CD4-positive, alpha-beta T cell (primary cell): ENCODE measurements at regions not wholly inside any gene's neighbourhood (a gene's known extent, or its start where the extent isn't known, plus 50 kb on each side); places are given as distances from the start of the nearest gene placed in this dataset.

Source experiments
- ATAC-seq: fragments of 200-7000 bp; cut with Tn5 transposase; one replicate; pipeline ENCODE4 v1.10.0; 2022; ENCODE audit warnings: mild to moderate bottlenecking; ENCODE audit not compliant: poor library complexity
- CTCF ChIA-PET: fragments of 350-600 bp; sonication (Branson Sonifier 250); formaldehyde crosslinking; loops from one replicate; lab custom pipeline; 2021; ENCODE audit warnings: antibody characterized with exemption, inconsistent platforms; lab: Charles Lee
- POLR2A ChIA-PET: fragments of 350-600 bp; sonication (Branson Sonifier 250); formaldehyde crosslinking; loops from one replicate; lab custom pipeline; 2021; ENCODE audit warnings: antibody characterized with exemption, inconsistent platforms; lab: Charles Lee
- DNase-seq, 14 experiments: peaks; one replicate each; pipeline ENCODE4 v3.0.0-alpha.2; 2013 to 2020; ENCODE audit warnings: mixed read lengths in 2 of 14
- H3K27ac ChIP-seq, 2 donors: one replicate each; pipeline versions ENCODE4 v1.5.1 to v1.7.0; 2013; ENCODE audit warnings: low read length in 2 of 2, low read depth in 1 of 2, mild to moderate bottlenecking in 1 of 2
- H3K27me3 ChIP-seq, 2 experiments: 1 replicate in 1 of 2; 2 replicates in 1 of 2; pipeline versions ENCODE4 v1.6.1 to v1.7.0; 2013; ENCODE audit warnings: low read length in 2 of 2, control low read depth in 1 of 2, mild to moderate bottlenecking in 1 of 2, moderate library complexity in 1 of 2; ENCODE audit not compliant: insufficient read depth in 2 of 2, control insufficient read depth in 1 of 2
- H3K36me3 ChIP-seq: one replicate; pipeline ENCODE4 v1.6.1; 2013; ENCODE audit warnings: low read length, control low read depth; ENCODE audit not compliant: insufficient read depth
- H3K4me1 ChIP-seq: one replicate; pipeline ENCODE4 v1.6.1; 2013; ENCODE audit warnings: low read length, control low read depth; ENCODE audit not compliant: insufficient read depth
- H3K4me3 ChIP-seq: one replicate; pipeline ENCODE4 v1.5.1; 2013; ENCODE audit warnings: mild to moderate bottlenecking, low read length, moderate library complexity
- H3K9me3 ChIP-seq, 2 experiments: 1 replicate in 1 of 2; 2 replicates in 1 of 2; pipeline versions ENCODE4 v1.6.1 to v1.7.0; 2013; ENCODE audit warnings: low read length in 2 of 2, mild to moderate bottlenecking in 2 of 2, control low read depth in 1 of 2, moderate library complexity in 1 of 2; ENCODE audit not compliant: control insufficient read depth in 1 of 2, insufficient read depth in 1 of 2
- H3K27ac Mint-ChIP-seq: one replicate; pipeline ENCODE4 v1.8.0; 2020; ENCODE audit warnings: mixed read lengths
- H3K27me3 Mint-ChIP-seq: one replicate; pipeline ENCODE4 v1.8.0; 2021; ENCODE audit warnings: mixed read lengths
- H3K36me3 Mint-ChIP-seq: one replicate; pipeline ENCODE4 v1.8.0; 2021; ENCODE audit warnings: low read depth, mixed read lengths
- H3K4me1 Mint-ChIP-seq: one replicate; pipeline ENCODE4 v1.8.0; 2021; ENCODE audit warnings: low read depth, mixed read lengths
- H3K4me3 Mint-ChIP-seq: one replicate; pipeline ENCODE4 v1.8.0; 2020; ENCODE audit warnings: mild to moderate bottlenecking, mixed read lengths
- H3K9me3 Mint-ChIP-seq: one replicate; pipeline ENCODE4 v1.8.0; 2020; ENCODE audit warnings: mixed read lengths
- intact Hi-C, 2 experiments: fragments of 100-400 bp; cut with DNase I in 1 of 2; cut with micrococcal nuclease in 1 of 2; formaldehyde crosslinking; loops; one replicate each; pipeline versions ENCODE4 v1.15.1 to v1.9.0; 2023 to 2025; cut with DNase I, micrococcal nuclease
- TF ChIP-seq, protein P1 (sequence below): fragments of 200-600 bp; IDR thresholded peaks from one replicate; pipeline ENCODE4 v1.8.0; 2022; ENCODE audit warnings: antibody characterized with exemption, mild to moderate bottlenecking

DNA sequence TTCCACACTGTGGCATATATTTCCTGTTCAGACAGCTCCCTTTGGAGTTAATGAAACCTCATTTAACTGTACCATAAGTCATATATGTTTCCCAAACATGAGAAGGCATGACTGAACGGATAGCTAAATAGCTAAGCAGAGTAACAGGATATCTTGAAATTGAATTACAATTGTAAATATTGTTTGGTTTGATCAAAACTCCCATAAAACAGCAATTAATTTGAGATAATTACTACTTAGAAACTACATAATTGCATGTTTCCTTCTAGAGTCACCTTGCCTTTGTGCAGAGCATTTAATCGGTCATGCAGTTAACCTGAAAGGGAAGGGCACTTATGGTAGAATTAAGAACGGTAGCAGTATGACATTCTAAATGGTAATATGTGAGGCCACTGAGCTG lies 179.0 kb upstream of the MAP3K7 start:
- Histone ChIP-seq H3K27me3 (peaks cover 0 to 2% of the 10 kb centered on the region in 2 experiments), H3K4me1 (no peaks in the 10 kb centered on the region), H3K9me3 (no peaks in the 10 kb centered on the region), H3K27ac (no peak overlapping the region), H3K36me3 (no peaks in the 10 kb centered on the region), H3K4me3 (no peak overlapping the region)
- no peak overlapping the region for H3K4me3 Mint-ChIP-seq
- TF ChIP-seq, protein P1, sequence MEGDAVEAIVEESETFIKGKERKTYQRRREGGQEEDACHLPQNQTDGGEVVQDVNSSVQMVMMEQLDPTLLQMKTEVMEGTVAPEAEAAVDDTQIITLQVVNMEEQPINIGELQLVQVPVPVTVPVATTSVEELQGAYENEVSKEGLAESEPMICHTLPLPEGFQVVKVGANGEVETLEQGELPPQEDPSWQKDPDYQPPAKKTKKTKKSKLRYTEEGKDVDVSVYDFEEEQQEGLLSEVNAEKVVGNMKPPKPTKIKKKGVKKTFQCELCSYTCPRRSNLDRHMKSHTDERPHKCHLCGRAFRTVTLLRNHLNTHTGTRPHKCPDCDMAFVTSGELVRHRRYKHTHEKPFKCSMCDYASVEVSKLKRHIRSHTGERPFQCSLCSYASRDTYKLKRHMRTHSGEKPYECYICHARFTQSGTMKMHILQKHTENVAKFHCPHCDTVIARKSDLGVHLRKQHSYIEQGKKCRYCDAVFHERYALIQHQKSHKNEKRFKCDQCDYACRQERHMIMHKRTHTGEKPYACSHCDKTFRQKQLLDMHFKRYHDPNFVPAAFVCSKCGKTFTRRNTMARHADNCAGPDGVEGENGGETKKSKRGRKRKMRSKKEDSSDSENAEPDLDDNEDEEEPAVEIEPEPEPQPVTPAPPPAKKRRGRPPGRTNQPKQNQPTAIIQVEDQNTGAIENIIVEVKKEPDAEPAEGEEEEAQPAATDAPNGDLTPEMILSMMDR = no peak
- H3K9me3 Mint-ChIP-seq = no peaks in the 10 kb centered on the region
- ChIA-PET POLR2A (no interaction called here), CTCF (no interaction called here)
- ATAC-seq (no peak), DNase-seq (no peak)
- H3K27ac Mint-ChIP-seq = no peak overlapping the region
- H3K27me3 Mint-ChIP-seq = peaks cover 10% of the 10 kb centered on the region
- intact Hi-C loops = no loop called here
- no peaks in the 10 kb centered on the region for H3K36me3 Mint-ChIP-seq
- H3K4me1 Mint-ChIP-seq = no peaks in the 10 kb centered on the region

DNA sequence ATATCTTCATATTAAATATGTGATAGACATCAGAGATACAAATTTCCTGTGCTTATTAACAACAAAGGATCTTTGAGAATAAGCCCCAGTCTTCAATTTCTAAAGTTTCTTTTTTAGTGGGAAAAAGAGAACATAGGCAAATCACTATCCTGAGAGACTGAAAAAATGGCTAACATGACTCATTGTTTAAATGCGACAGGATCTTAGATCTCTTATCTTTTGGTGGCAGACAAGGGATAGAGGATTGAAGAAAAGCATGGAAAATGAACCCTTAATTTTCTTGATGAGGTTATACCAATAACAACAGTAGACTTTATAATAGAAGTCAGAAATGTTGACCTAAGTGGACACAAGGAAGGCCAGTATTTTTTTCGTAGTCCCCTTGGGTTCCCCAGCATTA lies 178.6 kb upstream of the MAP3K7 start:
- no peak overlapping the region for H3K27ac ChIP-seq
- H3K27me3 ChIP-seq = peaks cover 0 to 6% of the 10 kb centered on the region in 2 experiments
- DNase-seq (no peak), ATAC-seq (no peak)
- intact Hi-C loops = no loop called here
- Mint-ChIP-seq H3K4me3 (no peak overlapping the region), H3K27me3 (peaks cover 14% of the 10 kb centered on the region), H3K27ac (no peak overlapping the region), H3K4me1 (no peaks in the 10 kb centered on the region), H3K9me3 (no peaks in the 10 kb centered on the region), H3K36me3 (no peaks in the 10 kb centered on the region)
- H3K9me3 ChIP-seq = no peaks in the 10 kb centered on the region
- TF ChIP-seq, protein P1 = no peak
- no peak overlapping the region for H3K4me3 ChIP-seq
- no peaks in the 10 kb centered on the region for H3K4me1 ChIP-seq
- H3K36me3 ChIP-seq = no peaks in the 10 kb centered on the region
- ChIA-PET CTCF (no interaction called here), POLR2A (no interaction called here)

DNA sequence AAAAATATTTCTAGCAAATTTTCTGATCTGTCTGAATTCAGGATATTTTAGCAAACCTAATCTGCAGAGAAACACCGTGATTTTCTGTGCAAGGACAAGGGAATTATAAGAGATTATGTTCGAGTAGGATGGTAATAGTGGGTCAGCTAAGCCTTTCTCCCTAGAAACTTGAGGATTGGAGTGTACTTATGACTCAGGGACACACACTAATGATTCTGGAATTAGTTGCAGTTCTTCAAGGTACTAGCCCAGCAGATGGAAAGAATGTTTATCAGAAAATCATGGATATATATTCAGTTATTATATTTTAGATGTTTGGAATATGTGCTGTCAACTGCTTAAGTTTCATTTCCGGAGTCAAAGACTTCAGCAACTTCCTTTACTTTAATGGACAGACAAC lies 177.1 kb upstream of the MAP3K7 start:
- CTCF ChIA-PET = no interaction called here

More for the DNA sequence above, 177.1 kb upstream of the MAP3K7 start:
- H3K4me1 ChIP-seq = no peaks in the 10 kb centered on the region
- Mint-ChIP-seq H3K36me3 (no peaks in the 10 kb centered on the region), H3K27me3 (peaks cover 22% of the 10 kb centered on the region), H3K4me3 (no peak overlapping the region), H3K27ac (no peak overlapping the region), H3K9me3 (no peaks in the 10 kb centered on the region), H3K4me1 (no peaks in the 10 kb centered on the region)
- ATAC-seq = no peak
- POLR2A ChIA-PET = no interaction called here
- no peak overlapping the region for H3K27ac ChIP-seq
- DNase-seq = no peak
- H3K36me3 ChIP-seq = no peaks in the 10 kb centered on the region
- no peak overlapping the region for H3K4me3 ChIP-seq
- intact Hi-C loops = no loop called here
- TF ChIP-seq, protein P1 = no peak
- no peaks in the 10 kb centered on the region for H3K9me3 ChIP-seq
- peaks cover 0 to 6% of the 10 kb centered on the region in 2 experiments for H3K27me3 ChIP-seq
